SK-MEL-5 (cell line): ENCODE measurements at regions not wholly inside any gene's neighbourhood (a gene's known extent, or its start where the extent isn't known, plus 50 kb on each side); places are given as distances from the start of the nearest gene placed in this dataset.

Experiments used
- DNase-seq: peaks from one replicate; pipeline ENCODE4 v3.0.0-alpha.2; 2016; ENCODE audit warnings: low read depth, low spot score
- in situ Hi-C: cut with HindIII; loops from 2 replicates; pipeline ENCODE4 v1.10.0; 2016; ENCODE audit warnings: low sequenced_read_pairs, high pct_unique_total_duplicates, low pct_unique_long_range_greater_than_20kb

DNA sequence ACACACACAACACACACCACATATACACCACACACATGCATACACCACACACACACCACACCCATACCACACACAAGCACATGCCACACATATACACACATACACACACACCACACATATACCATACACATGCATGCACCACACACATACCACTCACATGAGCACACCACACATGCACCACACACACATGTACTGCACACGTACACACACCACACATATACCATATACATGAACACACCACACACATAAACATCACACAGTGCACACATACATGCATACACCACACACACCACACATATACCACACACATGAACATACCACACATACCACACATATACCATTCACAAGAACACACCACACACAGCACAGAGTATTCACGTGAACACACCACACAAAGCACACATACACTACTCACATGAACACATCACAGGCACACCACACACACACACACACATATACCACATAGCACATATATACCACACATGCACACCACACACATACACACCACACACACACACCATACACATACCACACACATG, 219.9 kb upstream of the RAB6C start:
- in situ Hi-C loops = no loop called here
- no peak for DNase-seq

DNA sequence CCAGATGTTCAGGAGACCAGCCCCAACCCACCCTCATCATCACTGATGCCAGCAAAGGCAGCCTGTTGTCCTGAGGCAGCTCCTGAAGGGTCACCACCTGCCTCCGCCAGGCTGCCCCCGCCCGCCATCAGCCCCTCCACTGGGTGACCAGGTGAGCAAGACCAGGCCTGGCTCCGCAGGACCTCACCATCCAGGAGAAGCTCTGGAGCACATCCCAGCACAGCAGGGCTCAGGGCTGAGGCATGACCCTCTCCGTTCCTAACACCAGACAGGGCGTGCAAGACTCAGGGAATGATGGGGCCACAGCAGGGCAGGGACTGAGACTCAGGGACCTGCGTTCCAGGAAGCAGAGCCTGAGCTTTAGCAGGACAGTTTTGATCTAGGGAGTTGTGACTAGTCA, 218.8 kb upstream of the RAB6C start:
- no peak for DNase-seq
- in situ Hi-C loops = no loop called here

DNA sequence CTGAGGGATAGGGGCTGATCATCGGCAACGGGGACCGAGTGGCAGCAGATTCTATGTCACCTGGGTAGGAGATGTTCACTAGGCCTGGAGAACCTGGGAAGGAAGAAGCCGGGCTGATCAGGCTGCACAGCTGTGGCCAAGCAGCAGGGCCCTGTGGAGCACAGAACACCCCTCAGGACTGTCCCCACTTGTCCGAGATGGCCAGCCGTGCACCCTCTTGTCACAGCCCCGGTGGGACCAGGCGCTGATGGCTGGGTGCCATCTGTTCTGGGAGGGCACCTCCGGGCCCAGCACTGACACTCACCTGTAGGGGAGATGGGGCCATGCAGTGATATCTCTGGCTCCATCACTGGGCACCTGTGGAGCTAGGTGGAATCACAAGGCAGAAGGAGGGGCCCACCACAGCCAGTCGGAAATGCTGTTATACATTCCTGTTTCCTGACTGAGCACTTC, 217.9 kb upstream of the RAB6C start:
- in situ Hi-C loops = no loop called here
- no peak for DNase-seq

DNA sequence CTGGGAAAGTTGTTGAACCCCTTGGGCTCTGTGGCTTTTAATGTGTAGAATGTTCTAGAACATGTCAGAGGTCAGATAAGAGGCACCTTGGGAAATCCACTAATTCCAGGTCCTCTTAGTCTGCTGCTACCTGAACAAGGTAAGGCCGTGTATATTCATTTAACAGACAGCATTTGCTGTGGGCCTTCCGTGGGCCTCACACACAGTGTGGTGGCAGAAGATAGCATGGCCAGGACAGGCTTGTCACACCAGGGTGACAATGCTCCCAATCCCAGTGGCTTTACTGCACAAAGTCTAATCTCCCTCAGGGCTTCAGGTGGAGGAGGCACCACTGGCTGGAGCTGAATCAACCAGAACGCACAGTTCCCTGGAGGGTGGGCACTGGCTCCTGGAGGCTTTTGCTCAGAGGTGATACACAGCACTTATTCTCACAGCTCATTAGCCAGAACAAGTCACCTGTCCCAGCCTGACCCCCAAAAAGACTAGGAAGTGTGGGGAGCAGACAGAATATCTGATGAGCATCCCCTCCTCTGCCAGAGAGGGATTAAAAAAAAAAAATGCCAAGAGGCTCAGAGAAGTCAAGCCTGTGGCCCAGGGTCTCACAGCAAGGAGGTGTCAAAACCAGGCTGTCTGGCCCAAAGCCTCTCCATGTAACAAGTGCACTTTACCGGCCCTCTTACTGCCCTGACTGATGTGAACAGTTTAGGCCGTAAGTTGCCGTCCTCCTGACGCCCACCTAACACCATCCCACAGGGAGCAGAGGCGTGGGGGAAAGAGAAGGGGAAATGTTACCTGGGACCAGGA, 216.9 kb upstream of the RAB6C start:
- in situ Hi-C loops = no loop called here
- DNase-seq = no peak

DNA sequence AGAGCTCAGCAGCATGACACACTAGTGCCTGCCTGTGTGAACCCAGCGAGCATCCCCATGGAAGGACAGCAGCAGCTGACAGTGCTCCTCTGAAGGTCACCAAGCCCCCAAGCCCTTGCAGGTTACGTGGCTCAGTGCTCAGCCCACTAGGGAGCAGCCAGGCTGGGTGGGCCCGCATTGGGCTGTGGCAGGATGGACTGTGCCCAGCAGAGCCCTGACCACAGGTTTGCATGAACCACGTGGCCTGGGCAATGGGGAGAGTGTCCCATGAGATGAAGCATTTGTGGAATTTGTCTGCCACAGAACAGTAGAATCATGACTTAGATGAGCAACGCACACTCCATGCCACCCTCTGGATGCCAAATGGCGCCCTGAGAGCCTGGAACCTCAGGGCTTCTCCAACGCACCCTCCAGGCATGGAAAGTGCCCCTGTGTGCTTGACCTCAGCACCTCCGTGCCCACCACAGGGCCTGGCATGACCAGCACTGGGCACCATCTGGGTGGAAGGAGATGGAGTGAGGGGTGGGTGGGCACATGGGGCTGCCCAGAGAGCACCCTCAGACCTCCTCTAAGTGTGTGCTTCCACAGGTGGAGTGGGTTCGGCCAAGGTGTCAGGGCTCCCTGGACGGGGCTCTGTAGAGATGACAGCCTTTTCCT, 216.1 kb upstream of the RAB6C start:
- in situ Hi-C loops = no loop called here
- no peak for DNase-seq

DNA sequence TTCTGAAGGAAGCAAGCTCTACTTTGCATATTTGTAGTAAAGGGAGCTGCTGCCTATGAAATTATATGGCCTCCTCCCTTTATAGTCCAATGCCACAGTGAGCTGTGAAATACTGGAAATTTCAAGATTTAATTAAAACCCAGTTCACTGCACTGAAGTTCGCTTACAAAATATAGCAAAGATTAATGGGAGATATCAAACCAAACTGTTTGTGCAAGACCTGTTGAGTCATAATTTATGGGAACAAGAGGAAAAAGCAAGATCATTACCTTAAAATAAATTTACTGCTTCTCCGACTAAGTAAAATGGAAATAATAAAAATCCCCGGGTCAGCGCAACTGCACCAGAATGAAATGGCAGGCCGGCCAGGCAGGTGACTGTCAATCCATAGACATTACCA, 215.5 kb upstream of the RAB6C start:
- in situ Hi-C loops = no loop called here
- DNase-seq = no peak

- in situ Hi-C loops = no loop called here
Observed at GRCh38 chr2:129764376-129765325, 214.8 kb upstream of the RAB6C start.

GRCh38 chr2:129765326-129765677, 214.2 kb upstream of the RAB6C start:
- no peak for DNase-seq
- in situ Hi-C loops = no loop called here

More at GRCh38 chr2:129764376-129765325, 214.8 kb upstream of the RAB6C start:
- no peak for DNase-seq

- in situ Hi-C loops = no loop called here
- no peak for DNase-seq
Observed at GRCh38 chr2:129765678-129766351, 213.7 kb upstream of the RAB6C start.

- in situ Hi-C loops = no loop called here
- DNase-seq = no peak
Observed at GRCh38 chr2:129766374-129766993, 213.0 kb upstream of the RAB6C start.

GRCh38 chr2:129767346-129768035, 212.0 kb upstream of the RAB6C start:
- no peak for DNase-seq
- in situ Hi-C loops = no loop called here

DNA sequence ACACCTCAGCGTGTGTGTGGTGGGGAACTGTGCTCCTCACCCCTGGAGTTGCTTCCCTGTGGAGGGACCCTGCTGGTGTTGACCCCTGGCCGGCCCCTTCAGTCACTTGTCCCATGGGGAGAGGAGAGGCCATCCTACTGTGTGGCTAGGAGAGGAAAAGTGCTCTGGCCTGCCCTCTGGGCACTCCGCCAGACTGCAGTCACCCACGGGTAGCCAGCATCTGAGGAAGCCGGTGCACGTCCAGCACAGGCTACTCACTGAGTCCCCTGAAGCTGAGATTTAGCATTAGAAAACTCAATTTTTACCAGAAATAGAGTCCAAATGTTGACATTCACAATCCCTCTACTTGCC, 211.5 kb upstream of the RAB6C start:
- in situ Hi-C loops = no loop called here
- no peak for DNase-seq

- no peak for DNase-seq
- in situ Hi-C loops = no loop called here
Observed at GRCh38 chr2:129768485-129769184, 210.8 kb upstream of the RAB6C start.

DNA sequence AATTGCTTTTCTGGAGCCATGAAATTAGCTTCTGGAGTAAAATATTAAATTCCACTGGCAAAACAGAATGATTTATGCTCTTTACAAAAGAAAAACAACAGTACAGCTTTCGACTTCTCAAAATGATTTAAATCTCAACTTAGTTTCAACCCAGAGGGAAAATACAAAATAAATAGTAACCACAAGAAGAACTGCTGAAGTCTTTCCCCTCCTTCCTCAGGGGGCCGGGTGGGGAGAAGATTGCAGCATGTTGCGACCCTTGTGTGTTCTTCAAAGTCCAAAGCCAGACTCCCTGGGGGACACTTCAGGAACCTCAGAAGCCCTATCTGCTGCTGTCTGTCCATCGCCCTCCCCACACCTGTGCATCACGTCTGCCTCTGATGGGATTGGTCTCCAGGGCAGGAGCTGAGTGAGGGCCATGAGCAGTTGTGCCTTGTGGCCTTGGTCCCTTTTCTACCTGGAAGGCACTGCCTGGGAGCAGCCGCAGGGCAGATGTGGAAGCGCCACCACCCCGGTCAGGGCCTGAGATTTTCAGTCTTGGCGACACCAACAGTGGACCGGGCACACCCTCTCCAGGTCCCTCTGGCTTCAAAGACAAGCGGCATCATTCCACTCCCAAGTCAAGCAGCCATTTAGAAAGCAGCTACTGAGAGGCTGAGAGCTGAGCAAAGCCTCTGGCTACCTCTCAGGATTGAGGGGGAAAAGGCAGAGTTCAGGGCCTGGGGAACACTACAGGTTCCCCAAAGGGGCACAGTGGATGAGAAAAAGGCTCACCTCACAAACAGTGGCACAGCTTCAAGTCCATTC, 210.1 kb upstream of the RAB6C start:
- in situ Hi-C loops = no loop called here
- DNase-seq = no peak

DNA sequence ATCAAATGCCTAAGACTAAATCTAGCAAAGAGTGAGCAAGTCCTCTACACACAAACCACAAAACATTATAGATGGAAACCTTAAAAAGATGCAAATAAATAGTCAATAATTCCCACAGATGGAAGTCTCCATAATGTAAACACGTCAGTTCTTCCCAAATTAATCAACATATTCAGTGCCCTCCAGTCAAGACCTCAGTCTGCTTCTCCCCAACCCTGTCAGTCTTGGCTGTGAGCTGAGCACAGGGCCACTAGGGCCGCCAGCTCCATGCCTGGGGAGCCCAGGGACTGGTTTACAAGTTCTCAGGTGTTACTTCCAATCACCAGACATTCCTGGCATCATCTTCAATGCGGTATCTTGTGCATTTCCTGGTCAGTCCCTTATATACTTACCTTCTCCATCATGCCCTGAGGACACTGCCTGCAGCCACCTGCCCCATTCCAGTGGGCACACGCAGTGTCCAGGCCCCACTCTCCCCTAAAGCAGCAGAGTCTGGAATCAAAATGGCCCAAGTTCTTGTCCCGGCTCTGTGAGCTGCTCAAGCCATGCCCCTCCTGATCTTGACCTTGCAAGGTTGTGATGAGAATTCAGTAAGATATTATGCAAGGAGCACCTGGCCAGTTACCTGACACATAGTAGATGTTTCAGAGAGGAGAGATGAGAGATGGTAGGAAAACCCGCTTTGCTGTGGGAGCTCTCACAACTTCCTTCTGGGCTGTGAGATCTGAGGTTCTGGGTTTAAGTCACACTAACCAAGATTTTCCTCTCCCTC, 207.9 kb upstream of the RAB6C start:
- in situ Hi-C loops = no loop called here
- DNase-seq = no peak
